GM18868 (cell line): ENCODE measurements at regions not wholly inside any gene's neighbourhood (a gene's known extent, or its start where the extent isn't known, plus 50 kb on each side); places are given as distances from the start of the nearest gene placed in this dataset.

Experiments used
- ATAC-seq: cut with Tn5 transposase; IDR thresholded peaks from one replicate; pipeline ENCODE4 v1.9.1; 2021; ENCODE audit warnings: mild to moderate bottlenecking, moderate library complexity; ENCODE audit not compliant: unreplicated experiment

- no peak for ATAC-seq
Observed at GRCh38 chr7:41633690-41634089, 69.2 kb downstream of the INHBA start.

GRCh38 chr7:41630741-41631140 is 72.1 kb downstream of the INHBA start:
- ATAC-seq = peak; percentile 84

- no peak for ATAC-seq
Observed at GRCh38 chr7:41629711-41630111, 73.2 kb downstream of the INHBA start.

GRCh38 chr7:41628901-41629300 is 74.0 kb downstream of the INHBA start:
- peak; percentile 49 for ATAC-seq

- no peak for ATAC-seq
Observed at GRCh38 chr7:41627645-41628298, 75.1 kb downstream of the INHBA start.

- no peak for ATAC-seq
Observed at GRCh38 chr7:41624818-41625217, 78.1 kb downstream of the INHBA start.

GRCh38 chr7:41621953-41622831 is 80.7 kb downstream of the INHBA start:
- no peak for ATAC-seq

GRCh38 chr7:41617987-41618386 is 84.9 kb downstream of the INHBA start:
- ATAC-seq = no peak

GRCh38 chr7:41612798-41613197 is 90.1 kb downstream of the INHBA start:
- ATAC-seq = no peak

- ATAC-seq = no peak
Observed at GRCh38 chr7:41612386-41612785, 90.5 kb downstream of the INHBA start.

GRCh38 chr7:41608447-41608846 is 94.4 kb downstream of the INHBA start:
- no peak for ATAC-seq

GRCh38 chr7:41603985-41604384 is 98.9 kb downstream of the INHBA start:
- ATAC-seq = no peak

GRCh38 chr7:41599760-41600159 is 103.1 kb downstream of the INHBA start:
- ATAC-seq = no peak

GRCh38 chr7:41592794-41593193 is 110.1 kb downstream of the INHBA start:
- ATAC-seq = no peak

GRCh38 chr7:41592236-41592635 is 110.7 kb downstream of the INHBA start:
- ATAC-seq = no peak

- ATAC-seq = no peak
Observed at GRCh38 chr7:41590986-41591385, 111.9 kb downstream of the INHBA start.

GRCh38 chr7:41588341-41588740 is 114.5 kb downstream of the INHBA start:
- no peak for ATAC-seq

GRCh38 chr7:41586931-41587640 is 115.8 kb downstream of the INHBA start:
- no peak for ATAC-seq

GRCh38 chr7:41584746-41585145 is 118.1 kb downstream of the INHBA start:
- no peak for ATAC-seq

GRCh38 chr7:41582116-41582515 is 120.8 kb downstream of the INHBA start:
- ATAC-seq = no peak

- ATAC-seq = no peak
Observed at GRCh38 chr7:41581041-41581440, 121.8 kb downstream of the INHBA start.
